Hepatocyte (in vitro differentiated cells): ENCODE measurements at regions not wholly inside any gene's neighbourhood (a gene's known extent, or its start where the extent isn't known, plus 50 kb on each side); places are given as distances from the start of the nearest gene placed in this dataset.

Source experiments
- EZH2 ChIP-seq: fragments of 200-600 bp; sonication (generic); IDR thresholded peaks from 2 replicates; pipeline ENCODE4 v1.6.1; 2016; ENCODE audit warnings: antibody characterized with exemption, mild to moderate bottlenecking, borderline replicate concordance
- EZH2phosphoT487 ChIP-seq: fragments of 200-600 bp; sonication (generic); IDR thresholded peaks from one replicate; pipeline ENCODE4 v1.6.1; 2018; ENCODE audit warnings: antibody characterized with exemption, mild to moderate bottlenecking, low read depth, moderate library complexity; ENCODE audit not compliant: unreplicated experiment, severe bottlenecking
- TF ChIP-seq, protein P1 (sequence below): fragments of 200-600 bp; sonication (generic); IDR thresholded peaks from 2 replicates; pipeline ENCODE4 v1.5.1; 2016; ENCODE audit warnings: antibody characterized with exemption, mild to moderate bottlenecking; ENCODE audit not compliant: poor library complexity

DNA sequence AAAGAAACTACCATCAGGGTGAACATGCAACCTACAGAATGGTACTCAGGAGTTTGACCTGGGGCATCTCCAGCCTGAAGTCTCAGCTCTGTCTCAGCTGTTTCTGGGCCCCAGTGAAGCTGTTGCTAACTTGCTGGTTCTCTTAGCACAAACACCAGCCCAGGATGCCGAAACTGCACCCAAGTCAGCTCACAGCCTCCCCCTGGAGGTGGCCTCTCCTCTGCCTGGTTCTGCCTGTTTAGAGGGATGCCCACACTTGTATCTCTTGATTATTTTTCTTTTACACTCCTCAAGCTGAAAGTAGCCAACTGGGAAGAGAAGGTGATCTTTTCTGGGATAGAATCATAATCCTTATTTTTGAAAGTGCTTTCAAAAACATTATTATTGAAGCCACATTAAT is 289.0 kb upstream of the RASGRP1 start:
- TF ChIP-seq EZH2 (no peak), EZH2phosphoT487 (no peak)
- TF ChIP-seq, protein P1, sequence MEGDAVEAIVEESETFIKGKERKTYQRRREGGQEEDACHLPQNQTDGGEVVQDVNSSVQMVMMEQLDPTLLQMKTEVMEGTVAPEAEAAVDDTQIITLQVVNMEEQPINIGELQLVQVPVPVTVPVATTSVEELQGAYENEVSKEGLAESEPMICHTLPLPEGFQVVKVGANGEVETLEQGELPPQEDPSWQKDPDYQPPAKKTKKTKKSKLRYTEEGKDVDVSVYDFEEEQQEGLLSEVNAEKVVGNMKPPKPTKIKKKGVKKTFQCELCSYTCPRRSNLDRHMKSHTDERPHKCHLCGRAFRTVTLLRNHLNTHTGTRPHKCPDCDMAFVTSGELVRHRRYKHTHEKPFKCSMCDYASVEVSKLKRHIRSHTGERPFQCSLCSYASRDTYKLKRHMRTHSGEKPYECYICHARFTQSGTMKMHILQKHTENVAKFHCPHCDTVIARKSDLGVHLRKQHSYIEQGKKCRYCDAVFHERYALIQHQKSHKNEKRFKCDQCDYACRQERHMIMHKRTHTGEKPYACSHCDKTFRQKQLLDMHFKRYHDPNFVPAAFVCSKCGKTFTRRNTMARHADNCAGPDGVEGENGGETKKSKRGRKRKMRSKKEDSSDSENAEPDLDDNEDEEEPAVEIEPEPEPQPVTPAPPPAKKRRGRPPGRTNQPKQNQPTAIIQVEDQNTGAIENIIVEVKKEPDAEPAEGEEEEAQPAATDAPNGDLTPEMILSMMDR = peak; percentile 21
